ENCODE measurements at regions not wholly inside any gene's neighbourhood (a gene's known extent, or its start where the extent isn't known, plus 50 kb on each side); places are given as distances from the start of the nearest gene placed in this dataset.

DNA sequence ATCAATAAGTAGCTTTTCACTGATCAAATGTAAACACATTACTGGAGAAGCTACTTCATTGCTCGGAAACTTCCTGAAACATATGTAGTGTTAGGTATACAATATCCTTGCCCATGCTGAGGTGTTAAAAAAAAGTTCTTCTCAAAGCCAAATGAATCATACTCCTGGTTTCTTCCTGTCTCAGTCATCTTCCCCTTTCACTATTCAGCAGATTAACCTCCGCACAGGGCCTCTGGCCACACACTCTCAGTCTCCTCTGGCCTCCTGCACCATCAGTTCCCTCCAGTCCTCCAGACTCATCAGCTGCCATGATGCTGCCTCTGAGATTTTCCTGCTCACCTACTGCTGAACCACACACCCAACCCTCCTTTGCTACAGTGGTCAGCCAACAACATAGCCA is 70.5 kb upstream of the BOC start:
- Histone ChIP-seq H3K27me3 (ENCODE audit: control insufficient read depth in 4 of 4, insufficient read depth in 4 of 4, low read length in 3 of 4) (peaks cover 0 to 2% (median 0%) of the 10 kb centered on the region in 4 donors), H3K4me3 (ENCODE audit: low read depth in 1 of 3, low read length in 3 of 3) (no peak overlapping the region), H3K36me3 (ENCODE audit: control insufficient read depth in 4 of 4, insufficient read depth in 3 of 4, low read depth in 1 of 4, low read length in 3 of 4) (no peaks in the 10 kb centered on the region), H3K9me3 (ENCODE audit: control insufficient read depth in 4 of 4, low read length in 3 of 4) (no peaks in the 10 kb centered on the region), H3K9ac (ENCODE audit: low read depth in 1 of 2, low read length in 2 of 2) (no peak overlapping the region), H3K27ac (ENCODE audit: low read depth in 1 of 2, low read length in 2 of 2) (no peak overlapping the region), H3K4me1 (ENCODE audit: control insufficient read depth in 4 of 4, insufficient read depth in 4 of 4, low read length in 3 of 4) (peaks cover 0 to 2% (median 0%) of the 10 kb centered on the region in 4 donors)
- no peak for DNase-seq (ENCODE audit: low spot score)
- WGBS: 88% methylated on average over 2 of the region's 2 CpGs
- TF ChIP-seq NR2F2 (IDR thresholded peaks at IDR 0.05): no peak
- TF ChIP-seq GABPA (IDR thresholded peaks at IDR 0.05 in 1 of 2, conservative IDR thresholded peaks at IDR 0.05 in 1 of 2): no peak
- TF ChIP-seq, protein P1, sequence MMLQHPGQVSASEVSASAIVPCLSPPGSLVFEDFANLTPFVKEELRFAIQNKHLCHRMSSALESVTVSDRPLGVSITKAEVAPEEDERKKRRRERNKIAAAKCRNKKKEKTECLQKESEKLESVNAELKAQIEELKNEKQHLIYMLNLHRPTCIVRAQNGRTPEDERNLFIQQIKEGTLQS (IDR thresholded peaks at IDR 0.05): no peak
- TF ChIP-seq, protein P2, sequence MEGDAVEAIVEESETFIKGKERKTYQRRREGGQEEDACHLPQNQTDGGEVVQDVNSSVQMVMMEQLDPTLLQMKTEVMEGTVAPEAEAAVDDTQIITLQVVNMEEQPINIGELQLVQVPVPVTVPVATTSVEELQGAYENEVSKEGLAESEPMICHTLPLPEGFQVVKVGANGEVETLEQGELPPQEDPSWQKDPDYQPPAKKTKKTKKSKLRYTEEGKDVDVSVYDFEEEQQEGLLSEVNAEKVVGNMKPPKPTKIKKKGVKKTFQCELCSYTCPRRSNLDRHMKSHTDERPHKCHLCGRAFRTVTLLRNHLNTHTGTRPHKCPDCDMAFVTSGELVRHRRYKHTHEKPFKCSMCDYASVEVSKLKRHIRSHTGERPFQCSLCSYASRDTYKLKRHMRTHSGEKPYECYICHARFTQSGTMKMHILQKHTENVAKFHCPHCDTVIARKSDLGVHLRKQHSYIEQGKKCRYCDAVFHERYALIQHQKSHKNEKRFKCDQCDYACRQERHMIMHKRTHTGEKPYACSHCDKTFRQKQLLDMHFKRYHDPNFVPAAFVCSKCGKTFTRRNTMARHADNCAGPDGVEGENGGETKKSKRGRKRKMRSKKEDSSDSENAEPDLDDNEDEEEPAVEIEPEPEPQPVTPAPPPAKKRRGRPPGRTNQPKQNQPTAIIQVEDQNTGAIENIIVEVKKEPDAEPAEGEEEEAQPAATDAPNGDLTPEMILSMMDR (IDR thresholded peaks at IDR 0.05; ENCODE audit: low read depth, low read length, missing input control): no peak
- no peak for TF ChIP-seq TAF1 (conservative IDR thresholded peaks at IDR 0.05)

DNA sequence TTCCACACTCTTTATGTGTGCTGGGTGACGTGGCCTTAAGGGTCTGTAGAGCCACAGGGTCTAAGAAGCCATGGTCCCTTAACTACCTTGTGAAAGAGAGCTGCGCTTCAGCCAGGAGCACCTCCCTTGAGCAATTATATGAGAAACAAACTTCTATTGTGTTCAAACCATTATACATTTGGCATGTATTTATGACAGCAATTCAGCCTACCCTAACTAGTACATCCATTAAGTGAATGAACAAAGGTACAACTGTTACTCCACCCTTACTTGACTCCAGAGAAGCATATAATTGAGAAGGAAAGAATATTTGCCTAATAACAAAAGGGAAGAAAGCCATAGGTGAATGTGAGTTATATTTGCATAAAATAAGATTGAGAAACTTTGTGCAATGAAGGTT is 69.8 kb upstream of the BOC start:
- 81% methylated on average over 2 of the region's 2 CpGs for WGBS
- TF ChIP-seq HNF4G (IDR thresholded peaks at IDR 0.05) (no peak), JUND (IDR thresholded peaks at IDR 0.05) (no peak), RXRA (IDR thresholded peaks at IDR 0.05) (no peak), EGR1 (IDR thresholded peaks at IDR 0.05; ENCODE audit: low read depth in 2 of 2) (no peak), GABPA (IDR thresholded peaks at IDR 0.05 in 1 of 2, conservative IDR thresholded peaks at IDR 0.05 in 1 of 2) (no peak), HNF4A (conservative IDR thresholded peaks at IDR 0.05) (no peak), RAD21 (IDR thresholded peaks at IDR 0.05) (no peak), FOXA1 (IDR thresholded peaks at IDR 0.05) (no peak), SP1 (IDR thresholded peaks at IDR 0.05) (no peak), YY1 (IDR thresholded peaks at IDR 0.05) (no peak), TAF1 (conservative IDR thresholded peaks at IDR 0.05) (no peak)
- TF ChIP-seq, protein P3, sequence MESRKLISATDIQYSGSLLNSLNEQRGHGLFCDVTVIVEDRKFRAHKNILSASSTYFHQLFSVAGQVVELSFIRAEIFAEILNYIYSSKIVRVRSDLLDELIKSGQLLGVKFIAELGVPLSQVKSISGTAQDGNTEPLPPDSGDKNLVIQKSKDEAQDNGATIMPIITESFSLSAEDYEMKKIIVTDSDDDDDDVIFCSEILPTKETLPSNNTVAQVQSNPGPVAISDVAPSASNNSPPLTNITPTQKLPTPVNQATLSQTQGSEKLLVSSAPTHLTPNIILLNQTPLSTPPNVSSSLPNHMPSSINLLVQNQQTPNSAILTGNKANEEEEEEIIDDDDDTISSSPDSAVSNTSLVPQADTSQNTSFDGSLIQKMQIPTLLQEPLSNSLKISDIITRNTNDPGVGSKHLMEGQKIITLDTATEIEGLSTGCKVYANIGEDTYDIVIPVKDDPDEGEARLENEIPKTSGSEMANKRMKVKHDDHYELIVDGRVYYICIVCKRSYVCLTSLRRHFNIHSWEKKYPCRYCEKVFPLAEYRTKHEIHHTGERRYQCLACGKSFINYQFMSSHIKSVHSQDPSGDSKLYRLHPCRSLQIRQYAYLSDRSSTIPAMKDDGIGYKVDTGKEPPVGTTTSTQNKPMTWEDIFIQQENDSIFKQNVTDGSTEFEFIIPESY (IDR thresholded peaks at IDR 0.05): no peak
- TF ChIP-seq, protein P4, sequence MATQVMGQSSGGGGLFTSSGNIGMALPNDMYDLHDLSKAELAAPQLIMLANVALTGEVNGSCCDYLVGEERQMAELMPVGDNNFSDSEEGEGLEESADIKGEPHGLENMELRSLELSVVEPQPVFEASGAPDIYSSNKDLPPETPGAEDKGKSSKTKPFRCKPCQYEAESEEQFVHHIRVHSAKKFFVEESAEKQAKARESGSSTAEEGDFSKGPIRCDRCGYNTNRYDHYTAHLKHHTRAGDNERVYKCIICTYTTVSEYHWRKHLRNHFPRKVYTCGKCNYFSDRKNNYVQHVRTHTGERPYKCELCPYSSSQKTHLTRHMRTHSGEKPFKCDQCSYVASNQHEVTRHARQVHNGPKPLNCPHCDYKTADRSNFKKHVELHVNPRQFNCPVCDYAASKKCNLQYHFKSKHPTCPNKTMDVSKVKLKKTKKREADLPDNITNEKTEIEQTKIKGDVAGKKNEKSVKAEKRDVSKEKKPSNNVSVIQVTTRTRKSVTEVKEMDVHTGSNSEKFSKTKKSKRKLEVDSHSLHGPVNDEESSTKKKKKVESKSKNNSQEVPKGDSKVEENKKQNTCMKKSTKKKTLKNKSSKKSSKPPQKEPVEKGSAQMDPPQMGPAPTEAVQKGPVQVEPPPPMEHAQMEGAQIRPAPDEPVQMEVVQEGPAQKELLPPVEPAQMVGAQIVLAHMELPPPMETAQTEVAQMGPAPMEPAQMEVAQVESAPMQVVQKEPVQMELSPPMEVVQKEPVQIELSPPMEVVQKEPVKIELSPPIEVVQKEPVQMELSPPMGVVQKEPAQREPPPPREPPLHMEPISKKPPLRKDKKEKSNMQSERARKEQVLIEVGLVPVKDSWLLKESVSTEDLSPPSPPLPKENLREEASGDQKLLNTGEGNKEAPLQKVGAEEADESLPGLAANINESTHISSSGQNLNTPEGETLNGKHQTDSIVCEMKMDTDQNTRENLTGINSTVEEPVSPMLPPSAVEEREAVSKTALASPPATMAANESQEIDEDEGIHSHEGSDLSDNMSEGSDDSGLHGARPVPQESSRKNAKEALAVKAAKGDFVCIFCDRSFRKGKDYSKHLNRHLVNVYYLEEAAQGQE (IDR thresholded peaks at IDR 0.05): no peak

More for the DNA sequence above, 69.8 kb upstream of the BOC start:
- no peaks in the 10 kb centered on the region for H3K9me3 ChIP-seq (ENCODE audit: control insufficient read depth in 4 of 4, low read length in 3 of 4)
- H3K4me3 ChIP-seq (ENCODE audit: low read depth in 1 of 3, low read length in 3 of 3): no peak overlapping the region
- no peaks in the 10 kb centered on the region for H3K36me3 ChIP-seq (ENCODE audit: control insufficient read depth in 4 of 4, insufficient read depth in 3 of 4, low read depth in 1 of 4, low read length in 3 of 4)
- H3K27ac ChIP-seq (ENCODE audit: low read depth in 1 of 2, low read length in 2 of 2): no peak overlapping the region
- no peak overlapping the region for H3K9ac ChIP-seq (ENCODE audit: low read depth in 1 of 2, low read length in 2 of 2)
- peaks cover 0 to 2% (median 0%) of the 10 kb centered on the region in 4 donors for H3K4me1 ChIP-seq (ENCODE audit: control insufficient read depth in 4 of 4, insufficient read depth in 4 of 4, low read length in 3 of 4)
- DNase-seq (ENCODE audit: low spot score): no peak
- H3K27me3 ChIP-seq (ENCODE audit: control insufficient read depth in 4 of 4, insufficient read depth in 4 of 4, low read length in 3 of 4): peaks cover 0 to 2% (median 0%) of the 10 kb centered on the region in 4 donors
